Activated effector memory CD4-positive, alpha-beta T cell treated with Interleukin-2 at 50 U/mL for 16 hours (primary cell): ENCODE measurements at regions not wholly inside any gene's neighbourhood (a gene's known extent, or its start where the extent isn't known, plus 50 kb on each side); places are given as distances from the start of the nearest gene placed in this dataset.
"Not testable (repeated sequence)": the region's sequence is repeated elsewhere in the genome, so short reads cannot be mapped to it uniquely, and the experiment has no call there.

Experiments used
- DNase-seq: peaks from one replicate; pipeline ENCODE4 v3.0.0-alpha.2; 2020

GRCh38 chr19:29048873-29049272, 164.1 kb downstream of the UQCRFS1 start:
- DNase-seq, result no peak

DNA sequence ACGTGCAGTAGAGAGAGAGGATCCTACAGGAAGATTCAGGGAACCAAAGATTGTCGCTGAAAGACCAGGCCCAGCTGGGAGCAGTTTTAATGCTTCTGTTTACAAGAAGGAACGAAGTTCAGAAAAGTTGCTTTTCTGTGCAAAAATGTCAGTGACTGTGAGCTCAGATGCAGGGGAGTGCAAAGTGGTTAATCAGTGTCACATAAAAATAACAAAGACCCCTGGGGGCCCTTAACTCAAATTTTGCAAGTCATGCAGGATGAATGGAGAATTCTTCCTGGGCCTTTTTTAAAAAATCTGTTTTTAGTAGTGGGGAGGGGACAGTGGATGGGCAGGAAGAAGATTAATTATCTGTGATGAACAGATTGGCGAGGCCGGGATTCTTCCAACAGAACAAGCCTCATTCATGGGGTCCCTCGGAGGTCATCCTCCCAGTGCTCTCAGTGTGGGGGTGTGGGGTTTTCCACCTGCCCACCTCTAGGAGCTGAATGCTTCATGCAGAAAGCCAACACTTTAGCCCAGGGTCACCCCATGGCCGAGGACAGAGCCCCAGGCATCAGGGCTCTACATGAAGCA, 167.2 kb downstream of the UQCRFS1 start:
- DNase-seq, result no peak

DNA sequence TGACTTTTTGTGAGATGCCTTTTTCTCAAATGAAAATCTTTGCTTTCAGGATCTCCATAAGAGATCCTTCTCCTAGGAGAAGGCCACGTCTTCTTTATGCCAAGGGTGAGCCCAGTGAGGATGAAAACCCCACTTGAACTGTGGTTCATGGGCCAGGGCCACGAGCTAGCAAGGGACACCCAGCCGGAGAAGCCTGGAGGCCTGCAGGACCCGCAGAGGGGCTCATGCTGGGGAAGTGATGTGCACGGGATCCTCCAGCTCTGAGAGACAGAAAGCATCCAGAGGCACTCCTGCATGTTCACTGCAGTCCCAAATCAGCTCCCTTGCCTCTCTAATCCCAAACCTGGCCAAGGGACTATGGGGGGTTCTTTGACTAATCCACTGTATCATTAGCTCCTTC, 168.9 kb downstream of the UQCRFS1 start:
- no peak for DNase-seq

DNA sequence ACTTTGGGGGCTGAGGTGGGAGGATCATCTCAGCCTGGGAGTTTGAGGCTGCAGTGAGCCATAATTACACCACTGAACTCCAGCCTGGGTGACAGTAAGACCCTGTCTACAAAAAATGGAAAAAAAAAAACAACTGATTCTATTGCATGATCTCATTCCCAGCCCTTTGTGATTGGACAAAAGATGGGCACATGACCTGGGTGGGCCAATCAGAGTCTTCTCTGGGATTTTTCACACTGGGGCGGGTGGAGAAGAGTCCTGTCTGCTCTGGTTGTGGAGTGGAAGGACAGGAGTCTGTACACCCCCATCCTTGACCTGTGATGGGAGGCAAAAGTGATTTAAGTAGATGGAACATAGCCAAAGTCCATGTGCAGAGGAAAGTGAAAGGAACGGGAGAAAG, 170.5 kb downstream of the UQCRFS1 start:
- no peak for DNase-seq

DNA sequence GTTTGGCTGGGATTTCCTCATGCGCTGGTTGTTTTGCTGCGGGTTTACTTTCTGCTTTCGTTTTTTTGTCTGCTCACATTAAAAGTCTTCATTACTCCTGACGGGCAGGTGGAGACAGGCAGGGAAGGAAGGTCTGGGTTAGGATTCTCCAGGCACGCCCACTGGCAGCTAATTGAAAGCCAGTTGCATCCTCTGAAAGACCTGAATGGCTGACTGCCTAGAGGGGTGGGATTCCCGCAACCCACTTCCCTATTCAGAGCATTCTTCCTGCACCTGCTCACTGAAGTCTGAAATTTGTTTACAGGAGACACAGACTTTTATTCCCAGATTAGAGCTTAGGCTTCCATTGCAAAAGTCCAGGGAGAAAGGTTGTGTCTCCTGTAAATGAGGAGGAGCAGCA, 172.0 kb downstream of the UQCRFS1 start:
- DNase-seq, result no peak

GRCh38 chr19:29040292-29040691, 172.7 kb downstream of the UQCRFS1 start:
- no peak for DNase-seq

DNA sequence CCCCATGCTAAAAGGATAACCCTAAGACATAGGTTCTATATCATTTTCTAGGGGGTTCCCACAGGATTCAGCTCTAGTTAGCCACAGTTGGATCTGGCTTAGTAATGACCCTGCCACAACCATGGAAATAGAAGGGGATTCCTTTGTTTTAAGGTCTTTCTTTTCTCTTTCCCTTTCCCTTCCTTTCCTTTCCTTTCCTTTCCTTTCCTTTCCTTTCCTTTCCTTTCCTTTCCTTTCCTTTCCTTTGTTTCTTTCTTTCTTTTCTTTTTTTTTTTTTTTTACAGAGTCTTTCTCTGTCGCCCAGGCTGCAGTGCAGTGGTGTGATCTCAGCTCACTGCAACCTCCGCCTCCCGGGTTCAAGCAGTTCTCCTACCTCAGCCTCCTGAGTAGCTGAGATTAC, 173.9 kb downstream of the UQCRFS1 start:
- not testable (repeated sequence) for DNase-seq

DNA sequence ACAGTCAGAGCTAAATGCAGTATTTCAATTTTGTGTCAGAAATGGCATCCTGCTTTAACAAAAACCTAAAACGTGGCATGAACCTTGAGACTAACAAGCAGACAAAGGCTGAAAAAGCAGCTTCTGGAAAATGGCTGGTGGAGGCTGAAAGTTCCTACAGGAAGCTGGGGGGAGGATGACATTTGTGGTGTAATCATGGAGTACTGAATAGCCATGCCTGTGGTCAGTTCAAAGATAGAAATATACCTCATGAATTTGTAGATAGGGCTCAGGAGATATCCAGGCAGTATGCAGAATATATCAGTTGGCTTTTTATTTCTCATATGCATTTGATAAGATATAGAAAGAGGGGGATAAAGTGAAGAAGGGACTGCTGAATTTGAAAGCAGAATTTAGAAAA, 181.7 kb downstream of the UQCRFS1 start:
- DNase-seq, result no peak

- no peak for DNase-seq
These were observed 183.5 kb downstream of the UQCRFS1 start for GRCh38 chr19:29029268-29029958.

GRCh38 chr19:29022599-29022998, 190.4 kb downstream of the UQCRFS1 start:
- DNase-seq, result no peak

GRCh38 chr19:29022165-29022564, 190.8 kb downstream of the UQCRFS1 start:
- no peak for DNase-seq

DNA sequence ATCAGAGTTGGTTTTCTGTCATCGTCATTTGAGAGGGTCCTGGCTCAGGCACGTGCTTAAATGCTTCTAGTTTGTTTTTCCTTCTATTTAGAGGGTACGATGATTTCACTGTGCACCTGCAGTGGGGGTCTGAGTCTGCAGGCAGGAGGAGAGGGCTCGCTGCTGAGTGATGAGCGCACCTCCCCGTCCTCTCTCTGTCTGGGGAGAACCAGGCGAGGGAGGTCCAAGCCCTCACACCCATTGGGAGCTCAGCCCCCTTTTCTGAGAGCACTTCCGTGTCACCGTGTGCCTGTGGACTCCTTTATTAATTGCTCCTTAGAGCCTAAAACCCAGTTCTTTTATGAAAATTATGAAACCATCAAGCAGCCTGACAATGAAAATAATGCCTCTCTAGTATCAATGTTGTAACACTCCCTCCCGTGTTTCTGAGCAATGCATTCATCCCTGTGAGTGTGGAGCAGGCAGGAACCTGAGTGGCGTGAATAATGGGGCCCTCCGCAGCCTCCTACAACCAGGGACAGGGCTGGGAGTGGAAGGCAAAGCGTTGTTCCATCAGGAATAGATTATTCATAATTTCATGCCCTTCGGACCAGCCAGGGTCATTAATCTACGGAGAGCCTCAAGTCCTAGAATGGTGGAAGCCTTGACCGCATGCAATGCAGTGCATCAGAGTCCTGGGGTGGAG, 191.6 kb downstream of the UQCRFS1 start:
- DNase-seq, result no peak

GRCh38 chr19:29019403-29019802, 193.5 kb downstream of the UQCRFS1 start:
- DNase-seq, result no peak

- DNase-seq, result no peak
These were observed 194.4 kb downstream of the UQCRFS1 start for GRCh38 chr19:29018542-29018941.

- no peak for DNase-seq
These were observed 195.2 kb downstream of the UQCRFS1 start for GRCh38 chr19:29017788-29018187.

DNA sequence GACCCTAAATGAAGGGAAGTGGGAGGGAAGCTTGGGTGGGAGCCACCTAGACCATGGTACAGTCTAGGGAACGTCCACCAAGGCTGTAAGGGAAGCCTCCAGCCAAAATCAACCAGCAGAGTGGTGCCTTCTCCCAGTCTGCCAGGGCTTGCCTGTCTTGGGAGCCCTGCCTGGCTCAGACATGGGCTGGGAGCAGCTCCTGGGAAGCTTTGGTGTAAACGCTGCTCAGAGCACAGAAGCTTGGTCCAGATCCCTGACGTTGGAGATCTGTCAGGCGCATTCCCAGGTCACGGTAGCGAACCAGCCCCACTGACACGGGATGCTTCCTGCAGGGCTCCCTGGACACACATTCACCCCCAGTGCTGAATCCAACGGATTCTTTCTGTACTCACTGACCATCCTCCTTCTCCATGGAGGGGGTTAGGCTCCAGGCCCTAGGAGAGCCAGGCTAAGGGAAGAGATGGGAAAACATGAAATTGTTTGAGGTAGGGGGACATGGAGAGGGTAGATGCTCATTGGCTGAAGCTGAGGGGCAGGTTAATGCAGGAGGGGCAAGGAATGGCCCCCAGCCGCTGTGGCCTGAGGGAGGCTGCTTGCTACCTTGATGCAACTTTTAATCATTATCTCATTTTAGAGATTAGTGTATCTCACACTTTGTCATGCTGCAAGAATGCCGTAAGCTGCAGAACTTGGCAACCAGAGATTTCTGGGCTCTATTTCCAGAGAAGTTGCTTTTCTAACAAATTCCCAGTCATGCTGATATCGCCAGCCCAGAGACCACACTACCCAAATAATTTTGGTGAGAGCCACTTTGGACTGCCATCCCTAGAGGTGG, 195.8 kb downstream of the UQCRFS1 start:
- no peak for DNase-seq

DNA sequence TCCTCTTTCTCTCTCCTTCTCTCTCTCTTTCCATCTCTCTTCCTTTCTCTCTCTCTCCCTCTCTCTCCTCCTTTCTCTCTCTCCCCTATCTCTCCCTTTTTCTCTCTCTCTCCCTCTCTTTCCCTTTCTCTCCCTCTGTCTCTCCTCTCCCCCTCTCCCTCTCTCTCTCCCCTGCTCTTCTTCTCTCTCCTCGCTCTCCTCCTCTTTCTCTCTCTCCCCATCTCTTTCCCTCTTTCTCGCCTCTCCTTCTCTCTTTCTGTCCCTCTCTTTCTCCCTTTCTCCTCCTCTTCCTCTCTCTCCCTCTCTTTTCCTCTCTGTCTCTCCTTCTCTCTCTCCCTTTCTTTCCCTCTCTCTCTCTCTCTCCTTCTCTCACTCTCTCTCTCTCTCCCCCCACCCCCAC, 196.6 kb downstream of the UQCRFS1 start:
- no peak for DNase-seq

- DNase-seq, result no peak
These were observed 197.4 kb downstream of the UQCRFS1 start for GRCh38 chr19:29015569-29015968.

- DNase-seq, result no peak
These were observed 198.0 kb downstream of the UQCRFS1 start for GRCh38 chr19:29014857-29015436.

- DNase-seq, result no peak
These were observed 199.0 kb downstream of the UQCRFS1 start for GRCh38 chr19:29013988-29014387.

GRCh38 chr19:29013325-29013724, 199.6 kb downstream of the UQCRFS1 start:
- no peak for DNase-seq

- no peak for DNase-seq
These were observed 200.5 kb downstream of the UQCRFS1 start for GRCh38 chr19:29012457-29012856.

DNA sequence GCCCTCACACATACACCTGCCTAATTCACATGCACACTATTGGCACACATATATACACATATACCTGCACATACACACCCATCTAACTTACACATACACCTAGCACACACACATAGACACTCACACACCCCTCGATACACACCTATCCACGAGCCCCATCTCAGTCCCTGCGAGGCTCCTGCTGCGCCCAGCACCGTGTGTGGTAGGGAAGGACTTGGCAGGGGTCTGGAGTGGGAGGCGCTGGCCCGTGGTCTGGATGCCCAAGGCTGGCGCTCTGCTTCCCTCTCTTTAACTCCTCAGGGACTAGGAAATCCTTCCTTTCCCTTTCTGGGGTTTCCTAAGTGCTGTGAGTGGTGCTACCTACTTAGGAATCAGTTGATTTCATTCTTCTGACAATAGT, 202.7 kb downstream of the UQCRFS1 start:
- DNase-seq, result no peak
